Thyroid gland (tissue), 4 donors: ENCODE measurements at regions not wholly inside any gene's neighbourhood (a gene's known extent, or its start where the extent isn't known, plus 50 kb on each side); places are given as distances from the start of the nearest gene placed in this dataset.

Experiments
- CTCF ChIP-seq, 6 experiments: fragments of 200-600 bp in 3 of 6; fragments of 450-650 bp in 3 of 6; sonication (generic) in 3 of 6; IDR thresholded peaks; one replicate each; pipeline ENCODE4 v1.5.1; 2016 to 2019; ENCODE audit warnings: antibody characterized with exemption in 6 of 6, mild to moderate bottlenecking in 2 of 6, inconsistent platforms in 1 of 6, moderate library complexity in 1 of 6
- POLR2A ChIP-seq, 2 donors: fragments of 450-650 bp; IDR thresholded peaks; one replicate each; pipeline ENCODE4 v1.6.1; 2017; ENCODE audit warnings: antibody characterized with exemption in 2 of 2, mild to moderate bottlenecking in 2 of 2, moderate library complexity in 1 of 2

GRCh38 chr5:135707302-135707701 is 127.2 kb upstream of the SLC25A48 start:
- TF ChIP-seq CTCF (IDR thresholded peaks at IDR 0.05) (no peak), POLR2A (IDR thresholded peaks at IDR 0.05) (no peak)
